Left lung (tissue), 4 donors: ENCODE measurements at regions not wholly inside any gene's neighbourhood (a gene's known extent, or its start where the extent isn't known, plus 50 kb on each side); places are given as distances from the start of the nearest gene placed in this dataset.

Experiments
- ATAC-seq: fragments of 200-7000 bp; cut with Tn5 transposase; one replicate; pipeline ENCODE4 v1.9.1; 2020; ENCODE audit warnings: moderate library complexity
- DNase-seq, 4 donors: peaks; one replicate each; pipeline ENCODE4 v3.0.0-alpha.2; 2013 to 2020
- H3K27ac ChIP-seq, 2 donors: fragments of 200-600 bp; sonication (generic) in 1 of 2; one replicate each; pipeline versions ENCODE4 v1.5.0 to v1.8.0; 2020 to 2021
- H3K27me3 ChIP-seq, 2 donors: fragments of 200-600 bp; sonication (generic) in 1 of 2; one replicate each; pipeline versions ENCODE4 v1.5.0 to v1.8.0; 2020 to 2021
- H3K36me3 ChIP-seq, 2 donors: fragments of 200-600 bp; sonication (generic) in 1 of 2; one replicate each; pipeline versions ENCODE4 v1.5.0 to v1.8.0; 2020 to 2021
- H3K4me1 ChIP-seq, 2 donors: fragments of 200-600 bp; one replicate each; pipeline ENCODE4 v1.8.0; 2021
- H3K4me3 ChIP-seq, 2 donors: fragments of 200-600 bp; sonication (generic) in 1 of 2; one replicate each; pipeline versions ENCODE4 v1.5.0 to v1.8.0; 2020 to 2021; ENCODE audit warnings: mild to moderate bottlenecking in 1 of 2
- H3K9me3 ChIP-seq, 2 donors: fragments of 200-600 bp; sonication (generic) in 1 of 2; one replicate each; pipeline versions ENCODE4 v1.5.0 to v1.8.0; 2020 to 2021
- intact Hi-C, 2 donors: fragments of 100-400 bp; cut with DNase I; formaldehyde crosslinking; loops; one replicate each; pipeline versions ENCODE4 v1.11.2 to v1.14.2; 2022
- TF ChIP-seq, protein P1 (sequence below), 2 donors: fragments of 200-600 bp; sonication (generic) in 1 of 2; IDR thresholded peaks; one replicate each; pipeline versions ENCODE4 v1.5.0 to v1.8.0; 2021; ENCODE audit warnings: antibody characterized with exemption in 2 of 2
- donor health status: DM: no; HTN: yes; CAD: no.
- donor health status: DM: no; HTN: no; CAD: no.

DNA sequence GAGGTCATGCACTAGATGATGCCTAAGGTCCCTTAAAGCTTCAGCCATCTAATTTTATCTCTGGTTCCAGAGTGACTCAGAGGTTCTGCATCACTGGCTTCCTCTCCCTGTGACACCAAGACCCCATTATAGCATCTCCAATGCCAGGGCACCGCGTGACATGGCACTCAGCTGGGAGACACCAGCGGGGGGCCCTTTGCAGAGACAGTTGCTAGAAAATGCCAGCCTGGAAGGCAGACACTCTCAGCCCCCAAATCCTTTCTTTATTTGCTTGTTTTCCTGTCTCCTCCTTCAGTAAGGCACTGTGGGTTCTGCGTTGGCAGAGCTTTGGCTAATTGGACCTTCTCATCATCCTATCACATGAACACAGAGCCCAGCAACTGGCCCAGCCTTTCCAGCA is 123.5 kb upstream of the VRK1 start:
- TF ChIP-seq, protein P1, sequence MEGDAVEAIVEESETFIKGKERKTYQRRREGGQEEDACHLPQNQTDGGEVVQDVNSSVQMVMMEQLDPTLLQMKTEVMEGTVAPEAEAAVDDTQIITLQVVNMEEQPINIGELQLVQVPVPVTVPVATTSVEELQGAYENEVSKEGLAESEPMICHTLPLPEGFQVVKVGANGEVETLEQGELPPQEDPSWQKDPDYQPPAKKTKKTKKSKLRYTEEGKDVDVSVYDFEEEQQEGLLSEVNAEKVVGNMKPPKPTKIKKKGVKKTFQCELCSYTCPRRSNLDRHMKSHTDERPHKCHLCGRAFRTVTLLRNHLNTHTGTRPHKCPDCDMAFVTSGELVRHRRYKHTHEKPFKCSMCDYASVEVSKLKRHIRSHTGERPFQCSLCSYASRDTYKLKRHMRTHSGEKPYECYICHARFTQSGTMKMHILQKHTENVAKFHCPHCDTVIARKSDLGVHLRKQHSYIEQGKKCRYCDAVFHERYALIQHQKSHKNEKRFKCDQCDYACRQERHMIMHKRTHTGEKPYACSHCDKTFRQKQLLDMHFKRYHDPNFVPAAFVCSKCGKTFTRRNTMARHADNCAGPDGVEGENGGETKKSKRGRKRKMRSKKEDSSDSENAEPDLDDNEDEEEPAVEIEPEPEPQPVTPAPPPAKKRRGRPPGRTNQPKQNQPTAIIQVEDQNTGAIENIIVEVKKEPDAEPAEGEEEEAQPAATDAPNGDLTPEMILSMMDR (IDR thresholded peaks at IDR 0.05): no peak
- Histone ChIP-seq H3K27ac (no peak overlapping the region), H3K27me3 (peaks cover 0 to 8% of the 10 kb centered on the region in 2 donors), H3K4me3 (no peak overlapping the region), H3K4me1 (no peaks in the 10 kb centered on the region), H3K36me3 (no peaks in the 10 kb centered on the region), H3K9me3 (no peaks in the 10 kb centered on the region)
- intact Hi-C loops: no loop called here
- ATAC-seq: no peak
- DNase-seq: no peak

DNA sequence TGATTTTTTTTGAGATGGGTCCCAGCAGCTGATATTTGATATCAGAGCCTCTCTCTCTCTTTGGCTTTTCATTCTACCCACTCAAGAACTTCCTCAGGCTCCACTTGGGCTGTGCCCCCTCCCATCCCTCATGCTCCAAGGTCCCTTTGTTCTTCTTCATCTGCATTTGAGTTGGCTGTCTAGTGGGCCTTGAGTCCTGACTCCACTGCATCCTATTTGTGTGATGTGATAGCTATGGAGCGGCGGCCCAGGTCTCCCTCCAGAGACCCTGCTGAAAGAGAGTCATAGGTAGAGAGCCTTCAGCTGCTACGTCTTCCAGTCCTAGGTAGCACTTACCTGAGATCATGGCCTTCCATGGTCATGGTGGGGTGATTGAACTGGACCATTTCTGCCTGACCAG is 123.1 kb upstream of the VRK1 start:
- Histone ChIP-seq H3K9me3 (no peaks in the 10 kb centered on the region), H3K36me3 (no peaks in the 10 kb centered on the region), H3K27ac (no peak overlapping the region), H3K4me1 (no peaks in the 10 kb centered on the region), H3K4me3 (no peak overlapping the region), H3K27me3 (peaks cover 0 to 8% of the 10 kb centered on the region in 2 donors)
- TF ChIP-seq, protein P1 (IDR thresholded peaks at IDR 0.05): no peak
- DNase-seq: no peak
- intact Hi-C loops: no loop called here
- no peak for ATAC-seq

DNA sequence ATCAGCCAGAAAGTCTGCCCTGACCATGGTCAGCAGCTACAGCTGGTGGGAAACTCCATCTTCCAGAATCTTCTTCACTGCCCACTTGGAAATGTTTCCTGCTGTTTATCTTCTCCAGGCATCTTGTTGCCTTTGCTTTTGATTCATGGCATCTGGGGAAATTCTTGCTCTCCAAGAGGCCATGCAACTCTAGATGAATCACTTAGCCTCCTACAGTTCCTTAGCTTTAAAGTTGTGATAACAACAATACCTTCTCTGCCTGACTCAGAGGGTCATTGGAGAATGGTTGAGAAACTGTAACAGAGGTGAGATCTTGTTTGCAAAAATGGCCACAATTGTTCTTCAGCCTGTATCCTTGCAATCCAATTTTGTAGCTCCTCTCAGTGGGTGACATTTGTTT is 121.0 kb upstream of the VRK1 start:
- Histone ChIP-seq H3K4me1 (no peaks in the 10 kb centered on the region), H3K4me3 (no peak overlapping the region), H3K27ac (no peak overlapping the region), H3K27me3 (peaks cover 0 to 8% of the 10 kb centered on the region in 2 donors), H3K36me3 (no peaks in the 10 kb centered on the region), H3K9me3 (no peaks in the 10 kb centered on the region)
- intact Hi-C loops: no loop called here
- no peak for DNase-seq
- TF ChIP-seq, protein P1 (IDR thresholded peaks at IDR 0.05): no peak
- ATAC-seq: no peak

DNA sequence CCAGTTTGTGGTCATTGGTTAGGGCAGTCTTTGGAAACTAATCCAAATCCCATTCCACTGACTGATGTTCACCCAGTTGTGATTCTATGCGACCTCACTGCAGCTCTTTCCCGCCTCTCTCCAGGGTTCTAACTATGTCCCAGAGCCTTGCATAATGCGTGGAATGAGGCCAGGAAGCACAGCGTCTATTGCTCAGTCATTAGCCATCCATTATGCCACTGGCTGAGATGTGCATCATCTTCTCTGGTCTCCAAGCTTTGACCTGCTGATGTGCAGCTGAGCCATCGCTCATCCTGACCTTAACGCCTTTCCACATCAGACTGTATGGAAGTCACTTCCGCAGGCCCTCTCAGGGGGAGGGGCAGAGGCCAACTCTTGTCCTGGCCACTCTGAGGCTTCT is 115.4 kb upstream of the VRK1 start:
- TF ChIP-seq, protein P1 (IDR thresholded peaks at IDR 0.05): no peak
- ATAC-seq (no peak), DNase-seq (no peak)
- Histone ChIP-seq H3K27me3 (peaks cover 0 to 13% of the 10 kb centered on the region in 2 donors), H3K27ac (no peak overlapping the region), H3K4me3 (no peak overlapping the region), H3K4me1 (no peaks in the 10 kb centered on the region), H3K36me3 (no peaks in the 10 kb centered on the region), H3K9me3 (no peaks in the 10 kb centered on the region)
- intact Hi-C loops: no loop called here

DNA sequence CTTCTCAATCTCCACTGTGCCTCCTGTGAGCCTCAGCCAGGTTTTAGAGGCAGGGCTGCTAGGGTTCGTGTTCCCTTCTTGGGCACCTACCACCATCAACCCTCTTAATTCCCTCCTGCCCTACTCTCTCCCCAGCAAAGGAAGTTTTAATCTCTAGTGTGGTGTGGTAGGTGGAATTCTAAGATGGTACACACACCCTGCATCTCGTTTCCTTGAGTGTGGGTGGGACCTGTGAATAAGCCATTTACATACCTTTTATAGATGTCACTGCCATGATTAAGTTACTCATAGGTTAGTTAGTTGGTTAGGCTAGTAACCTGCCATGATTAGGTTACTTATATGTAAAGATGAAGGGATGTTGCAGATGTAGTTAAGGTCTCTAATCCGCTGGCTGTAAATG is 114.8 kb upstream of the VRK1 start:
- DNase-seq: no peak
- no peaks in the 10 kb centered on the region for H3K4me1 ChIP-seq
- H3K4me3 ChIP-seq: no peak overlapping the region
- TF ChIP-seq, protein P1 (IDR thresholded peaks at IDR 0.05): no peak
- H3K27me3 ChIP-seq: peaks cover 0 to 16% of the 10 kb centered on the region in 2 donors
- ATAC-seq: no peak
- no peaks in the 10 kb centered on the region for H3K36me3 ChIP-seq
- H3K9me3 ChIP-seq: no peaks in the 10 kb centered on the region
- intact Hi-C loops: no loop called here
- H3K27ac ChIP-seq: no peak overlapping the region
